Cerebellar cortex (tissue), 1 donor: ENCODE measurements at regions not wholly inside any gene's neighbourhood (a gene's known extent, or its start where the extent isn't known, plus 50 kb on each side); places are given as distances from the start of the nearest gene placed in this dataset.

Source experiments
- DNase-seq: peaks from one replicate; pipeline ENCODE4 v3.0.0-alpha.2; 2015; ENCODE audit warnings: low spot score

- no peak for DNase-seq
Measured at GRCh38 chr1:222370081-222370912, 177.6 kb downstream of the HHIPL2 start.

GRCh38 chr1:222369148-222369547, 178.8 kb downstream of the HHIPL2 start:
- DNase-seq: no peak

GRCh38 chr1:222358100-222358499, 189.8 kb downstream of the HHIPL2 start:
- DNase-seq: no peak

GRCh38 chr1:222357252-222357651, 190.7 kb downstream of the HHIPL2 start:
- DNase-seq: no peak

GRCh38 chr1:222347627-222348026, 200.3 kb downstream of the HHIPL2 start:
- peak; percentile 98 for DNase-seq

GRCh38 chr1:222346955-222347354, 200.9 kb downstream of the HHIPL2 start:
- DNase-seq: peak; percentile 76

- no peak for DNase-seq
Measured at GRCh38 chr1:222339376-222339947, 208.4 kb downstream of the HHIPL2 start.

- no peak for DNase-seq
Measured at GRCh38 chr1:222335586-222335985, 212.3 kb downstream of the HHIPL2 start.

- no peak for DNase-seq
Measured at GRCh38 chr1:222334026-222334680, 213.8 kb downstream of the HHIPL2 start.

- DNase-seq: no peak
Measured at GRCh38 chr1:222331765-222332164, 216.1 kb downstream of the HHIPL2 start.

GRCh38 chr1:222331340-222331739, 216.6 kb downstream of the HHIPL2 start:
- DNase-seq: no peak

- DNase-seq: no peak
Measured at GRCh38 chr1:222329493-222330045, 218.3 kb downstream of the HHIPL2 start.

- DNase-seq: no peak
Measured at GRCh38 chr1:222326710-222327036, 221.2 kb downstream of the HHIPL2 start.

GRCh38 chr1:222326006-222326709, 221.7 kb downstream of the HHIPL2 start:
- DNase-seq: no peak

GRCh38 chr1:222325506-222325905, 222.4 kb downstream of the HHIPL2 start:
- no peak for DNase-seq

- no peak for DNase-seq
Measured at GRCh38 chr1:222314839-222315238, 233.1 kb downstream of the HHIPL2 start.

- DNase-seq: no peak
Measured at GRCh38 chr1:222310836-222311235, 237.1 kb downstream of the HHIPL2 start.

- DNase-seq: no peak
Measured at GRCh38 chr1:222307621-222308020, 240.3 kb downstream of the HHIPL2 start.

GRCh38 chr1:222306512-222306911, 241.4 kb downstream of the HHIPL2 start:
- DNase-seq: no peak

- DNase-seq: no peak
Measured at GRCh38 chr1:222306011-222306410, 241.9 kb downstream of the HHIPL2 start.

- DNase-seq: no peak
Measured at GRCh38 chr1:222301652-222302051, 246.3 kb downstream of the HHIPL2 start.

- no peak for DNase-seq
Measured at GRCh38 chr1:222299524-222299923, 248.4 kb downstream of the HHIPL2 start.
